C4-2B (cell line): ENCODE measurements at regions not wholly inside any gene's neighbourhood (a gene's known extent, or its start where the extent isn't known, plus 50 kb on each side); places are given as distances from the start of the nearest gene placed in this dataset.

ENCODE experiments used
- H3K27ac ChIP-seq: fragments of 450-650 bp; 2 replicates; pipeline ENCODE4 v1.5.1; 2017
- ZFX ChIP-seq: fragments of 450-650 bp; IDR thresholded peaks from 2 replicates; pipeline ENCODE4 v1.6.1; 2017
- TF ChIP-seq, protein P1 (sequence below): fragments of 450-650 bp; conservative IDR thresholded peaks from 2 replicates; pipeline ENCODE4 v1.5.1; 2017; ENCODE audit warnings: mild to moderate bottlenecking

- TF ChIP-seq ZFX = no peak
- TF ChIP-seq, protein P1, sequence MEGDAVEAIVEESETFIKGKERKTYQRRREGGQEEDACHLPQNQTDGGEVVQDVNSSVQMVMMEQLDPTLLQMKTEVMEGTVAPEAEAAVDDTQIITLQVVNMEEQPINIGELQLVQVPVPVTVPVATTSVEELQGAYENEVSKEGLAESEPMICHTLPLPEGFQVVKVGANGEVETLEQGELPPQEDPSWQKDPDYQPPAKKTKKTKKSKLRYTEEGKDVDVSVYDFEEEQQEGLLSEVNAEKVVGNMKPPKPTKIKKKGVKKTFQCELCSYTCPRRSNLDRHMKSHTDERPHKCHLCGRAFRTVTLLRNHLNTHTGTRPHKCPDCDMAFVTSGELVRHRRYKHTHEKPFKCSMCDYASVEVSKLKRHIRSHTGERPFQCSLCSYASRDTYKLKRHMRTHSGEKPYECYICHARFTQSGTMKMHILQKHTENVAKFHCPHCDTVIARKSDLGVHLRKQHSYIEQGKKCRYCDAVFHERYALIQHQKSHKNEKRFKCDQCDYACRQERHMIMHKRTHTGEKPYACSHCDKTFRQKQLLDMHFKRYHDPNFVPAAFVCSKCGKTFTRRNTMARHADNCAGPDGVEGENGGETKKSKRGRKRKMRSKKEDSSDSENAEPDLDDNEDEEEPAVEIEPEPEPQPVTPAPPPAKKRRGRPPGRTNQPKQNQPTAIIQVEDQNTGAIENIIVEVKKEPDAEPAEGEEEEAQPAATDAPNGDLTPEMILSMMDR = no peak
- no peak overlapping the region for H3K27ac ChIP-seq
Observed at GRCh38 chrX:68950937-68951336, 122.1 kb downstream of the EFNB1 start.

DNA sequence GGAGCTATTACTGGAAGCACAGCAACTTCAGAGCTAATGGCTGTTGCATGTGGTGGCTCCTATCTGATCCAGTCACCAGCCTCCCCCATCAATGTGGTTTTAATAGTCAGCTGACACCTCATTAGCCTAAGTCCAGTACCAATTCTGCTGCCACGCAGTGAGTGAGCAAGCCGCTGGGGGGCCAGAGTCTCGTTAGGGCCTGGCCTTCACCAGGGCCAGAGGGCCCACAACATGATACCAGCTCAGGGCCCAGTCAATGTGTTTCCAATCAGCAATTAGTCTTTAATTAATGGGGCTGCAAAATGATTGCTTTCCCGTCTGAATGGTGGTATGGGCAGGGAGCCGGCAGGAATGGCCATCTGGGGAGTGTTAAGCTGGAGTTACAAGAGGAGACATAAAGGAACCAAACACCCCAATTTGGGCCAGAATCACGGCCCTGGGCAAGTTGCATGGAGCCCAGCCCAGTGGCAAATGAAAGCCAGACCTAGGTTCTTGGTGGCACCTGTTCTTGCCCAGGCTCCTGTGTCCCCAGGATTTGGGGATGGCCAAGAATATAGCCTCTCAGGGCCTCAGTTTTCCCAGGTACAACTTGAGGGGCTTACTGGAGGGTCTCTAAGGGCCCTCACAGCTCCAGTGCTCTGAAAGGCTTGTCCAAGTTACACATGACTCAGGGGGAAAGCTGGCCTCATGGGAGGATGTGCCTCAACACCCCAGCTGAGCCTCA is 119.2 kb downstream of the EFNB1 start:
- TF ChIP-seq, protein P1 = no peak
- TF ChIP-seq ZFX = no peak
- H3K27ac ChIP-seq = no peak overlapping the region

- no peak for TF ChIP-seq ZFX
- TF ChIP-seq, protein P1 = peak; percentile 27
- H3K27ac ChIP-seq = no peak overlapping the region
Observed at GRCh38 chrX:68945603-68946228, 116.9 kb downstream of the EFNB1 start.

GRCh38 chrX:68945081-68945602 is 116.3 kb downstream of the EFNB1 start:
- no peak overlapping the region for H3K27ac ChIP-seq
- TF ChIP-seq ZFX = no peak
- TF ChIP-seq, protein P1 = no peak

GRCh38 chrX:68944211-68944610 is 115.4 kb downstream of the EFNB1 start:
- TF ChIP-seq ZFX = no peak
- TF ChIP-seq, protein P1 = no peak
- no peak overlapping the region for H3K27ac ChIP-seq

- TF ChIP-seq, protein P1 = no peak
- no peak for TF ChIP-seq ZFX
- no peak overlapping the region for H3K27ac ChIP-seq
Observed at GRCh38 chrX:68942840-68943239, 114.0 kb downstream of the EFNB1 start.

DNA sequence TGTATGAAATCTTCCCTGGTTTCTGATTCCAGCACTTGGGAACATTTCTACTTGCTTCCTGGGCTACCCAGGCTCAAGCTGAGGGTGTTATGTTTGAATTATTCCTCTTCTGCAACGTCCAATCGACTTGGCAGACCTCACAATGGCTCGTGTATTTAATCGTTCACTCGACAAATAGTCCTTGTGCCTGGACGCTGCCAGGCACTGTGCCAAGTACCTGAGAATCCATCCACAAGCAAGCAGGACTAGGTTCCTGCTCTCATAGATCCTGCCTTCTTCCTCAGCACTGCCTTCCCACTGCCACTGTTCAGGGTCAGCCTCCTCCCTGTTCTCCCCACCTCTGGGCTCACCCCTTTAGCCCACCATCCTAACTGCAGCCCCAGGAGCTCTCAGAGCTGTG is 113.3 kb downstream of the EFNB1 start:
- 0 out of 2 replicates have a peak overlapping the region, but pooled peaks have one; percentile 3 for H3K27ac ChIP-seq

More for the DNA sequence above, 113.3 kb downstream of the EFNB1 start:
- TF ChIP-seq, protein P1 = no peak
- TF ChIP-seq ZFX = no peak
